GM12892 (cell line): ENCODE measurements at regions not wholly inside any gene's neighbourhood (a gene's known extent, or its start where the extent isn't known, plus 50 kb on each side); places are given as distances from the start of the nearest gene placed in this dataset.

Source experiments
- DNase-seq: peaks from one replicate; pipeline ENCODE4 v3.0.0; 2011; ENCODE audit not compliant: insufficient read length
- FAIRE-seq: peaks from 2 replicates; lab custom pipeline; 2011; peaks lifted over from hg19 to GRCh38; lab: Jason Lieb, UNC
- POLR2A ChIP-seq: IDR thresholded peaks from 2 replicates; pipeline ENCODE4 v1.6.1; 2011; ENCODE audit warnings: low read depth, low read length, control low read depth
- POLR2AphosphoS5 ChIP-seq: IDR thresholded peaks from 2 replicates; pipeline ENCODE4 v1.6.1; 2011; ENCODE audit warnings: low read depth, low read length, control low read depth
- TAF1 ChIP-seq: IDR thresholded peaks from 2 replicates; pipeline ENCODE4 v1.6.1; 2011; ENCODE audit warnings: low read depth, mild to moderate bottlenecking, control low read depth, low read length, borderline replicate concordance

- TF ChIP-seq TAF1 (no peak), POLR2A (no peak), POLR2AphosphoS5 (no peak)
- FAIRE-seq, result no peak
- DNase-seq, result no peak
These were observed 929.1 kb downstream of the RAB28 start for GRCh38 chr4:12555011-12555410.

GRCh38 chr4:12548678-12549077 lies 935.5 kb downstream of the RAB28 start:
- FAIRE-seq (no peak), DNase-seq (no peak)
- TF ChIP-seq POLR2AphosphoS5 (no peak), TAF1 (no peak), POLR2A (no peak)

GRCh38 chr4:12545812-12546211 lies 938.3 kb downstream of the RAB28 start:
- DNase-seq (no peak), FAIRE-seq (no peak)
- TF ChIP-seq TAF1, result no peak
- no peak for TF ChIP-seq POLR2AphosphoS5
- TF ChIP-seq POLR2A, result no peak

GRCh38 chr4:12538162-12538561 lies 946.0 kb downstream of the RAB28 start:
- no peak for TF ChIP-seq TAF1
- no peak for TF ChIP-seq POLR2AphosphoS5
- no peak for TF ChIP-seq POLR2A
- FAIRE-seq (no peak), DNase-seq (no peak)

GRCh38 chr4:12534684-12535083 lies 949.5 kb downstream of the RAB28 start:
- DNase-seq, result no peak
- no peak for FAIRE-seq
- TF ChIP-seq POLR2A (no peak), POLR2AphosphoS5 (no peak), TAF1 (no peak)

GRCh38 chr4:12519426-12519825 lies 964.7 kb downstream of the RAB28 start:
- FAIRE-seq (no peak), DNase-seq (no peak)
- TF ChIP-seq TAF1, result no peak
- no peak for TF ChIP-seq POLR2AphosphoS5
- TF ChIP-seq POLR2A, result no peak

GRCh38 chr4:12507868-12508481 lies 976.2 kb downstream of the RAB28 start:
- TF ChIP-seq TAF1, result no peak
- TF ChIP-seq POLR2AphosphoS5, result no peak
- no peak for TF ChIP-seq POLR2A
- FAIRE-seq, result no peak
- DNase-seq, result no peak

GRCh38 chr4:12500409-12500808 lies 983.7 kb downstream of the RAB28 start:
- FAIRE-seq, result no peak
- no peak for TF ChIP-seq POLR2AphosphoS5
- no peak for TF ChIP-seq POLR2A
- TF ChIP-seq TAF1, result no peak
- no peak for DNase-seq

- TF ChIP-seq POLR2AphosphoS5, result no peak
- no peak for TF ChIP-seq POLR2A
- TF ChIP-seq TAF1, result no peak
- no peak for DNase-seq
- FAIRE-seq, result no peak
These were observed 984.4 kb downstream of the RAB28 start for GRCh38 chr4:12499693-12500092.

GRCh38 chr4:12495211-12495610 lies 988.9 kb downstream of the RAB28 start:
- FAIRE-seq, result no peak
- DNase-seq, result no peak
- TF ChIP-seq POLR2A (no peak), POLR2AphosphoS5 (no peak), TAF1 (no peak)

GRCh38 chr4:12492730-12493393 lies 991.3 kb downstream of the RAB28 start:
- FAIRE-seq, result no peak
- DNase-seq, result no peak
- TF ChIP-seq POLR2AphosphoS5 (no peak), POLR2A (no peak), TAF1 (no peak)

- DNase-seq (no peak), FAIRE-seq (no peak)
- TF ChIP-seq TAF1 (no peak), POLR2AphosphoS5 (no peak), POLR2A (no peak)
These were observed 995.5 kb downstream of the RAB28 start for GRCh38 chr4:12488672-12489071.
